Loucy (cell line): ENCODE measurements at regions not wholly inside any gene's neighbourhood (a gene's known extent, or its start where the extent isn't known, plus 50 kb on each side); places are given as distances from the start of the nearest gene placed in this dataset.

Source experiments
- H2AFZ ChIP-seq: fragments of 200-600 bp; sonication (generic); 2 replicates; pipeline ENCODE4 v1.6.0; 2016; ENCODE audit warnings: antibody characterized with exemption, mild to moderate bottlenecking, low read length, moderate library complexity
- H3F3A ChIP-seq: fragments of 200-600 bp; 2 replicates; pipeline ENCODE4 v1.6.0; 2016; ENCODE audit warnings: antibody characterized with exemption, low read depth, mild to moderate bottlenecking
- H3K27me3 ChIP-seq: fragments of 200-600 bp; sonication (generic); 2 replicates; pipeline ENCODE4 v1.6.1; 2014; ENCODE audit warnings: low read length, mild to moderate bottlenecking; ENCODE audit not compliant: insufficient read depth, poor library complexity, severe bottlenecking
- H3K36me3 ChIP-seq: fragments of 200-600 bp; sonication (generic); 2 replicates; pipeline ENCODE4 v1.6.1; 2016; ENCODE audit warnings: low read length; ENCODE audit not compliant: insufficient read depth
- H3K4me1 ChIP-seq: fragments of 200-600 bp; sonication (generic); 2 replicates; pipeline ENCODE4 v1.5.1; 2014; ENCODE audit warnings: low read length, mild to moderate bottlenecking; ENCODE audit not compliant: insufficient read depth, poor library complexity, severe bottlenecking
- H3K4me2 ChIP-seq: fragments of 200-600 bp; sonication (generic); 2 replicates; pipeline ENCODE4 v1.6.0; 2014; ENCODE audit warnings: antibody characterized with exemption, low read length, low read depth, mild to moderate bottlenecking; ENCODE audit not compliant: poor library complexity, severe bottlenecking
- H3K4me3 ChIP-seq: fragments of 200-600 bp; sonication (generic); 2 replicates; pipeline ENCODE4 v1.5.1; 2014; ENCODE audit warnings: low read length, mild to moderate bottlenecking, mixed read lengths; ENCODE audit not compliant: poor library complexity, severe bottlenecking
- H3K79me2 ChIP-seq: fragments of 200-600 bp; sonication (generic); 2 replicates; pipeline ENCODE4 v1.6.1; 2014; ENCODE audit warnings: low read length; ENCODE audit not compliant: insufficient read depth
- H3K9ac ChIP-seq: fragments of 200-600 bp; sonication (generic); 2 replicates; pipeline ENCODE4 v1.6.0; 2014; ENCODE audit warnings: mild to moderate bottlenecking, low read depth, low read length, moderate library complexity; ENCODE audit not compliant: poor library complexity, severe bottlenecking
- H3K9me2 ChIP-seq: fragments of 200-600 bp; sonication (generic); replicated peaks from 2 replicates; pipeline ENCODE4 v1.6.1; 2016; ENCODE audit warnings: low read depth, low read length, mixed read lengths
- H3K9me3 ChIP-seq: fragments of 200-600 bp; sonication (generic); 2 replicates; pipeline ENCODE4 v1.6.1; 2014; ENCODE audit warnings: mild to moderate bottlenecking, antibody characterized with exemption, low read length, low read depth; ENCODE audit not compliant: insufficient read depth
- H4K20me1 ChIP-seq: fragments of 200-600 bp; sonication (generic); 2 replicates; pipeline ENCODE4 v1.6.0; 2014; ENCODE audit warnings: antibody characterized with exemption, low read length, mild to moderate bottlenecking; ENCODE audit not compliant: insufficient read depth, poor library complexity, severe bottlenecking
- CTCF ChIP-seq: fragments of 200-600 bp; sonication (generic); conservative IDR thresholded peaks from 2 replicates; pipeline ENCODE4 v1.5.1; 2014; ENCODE audit warnings: mild to moderate bottlenecking, antibody characterized with exemption, low read length
- EZH2phosphoT487 ChIP-seq: fragments of 200-600 bp; IDR thresholded peaks from 2 replicates; pipeline ENCODE4 v1.6.1; 2018; ENCODE audit warnings: antibody characterized with exemption, mild to moderate bottlenecking, moderate library complexity, borderline replicate concordance

GRCh38 chr21:19565587-19565986, 1162.0 kb upstream of the TMPRSS15 start:
- no peak overlapping the region for H3K9ac ChIP-seq
- no peaks in the 10 kb centered on the region for H3K36me3 ChIP-seq
- H3K79me2 ChIP-seq = no peaks in the 10 kb centered on the region
- no peak overlapping the region for H3K4me2 ChIP-seq
- H3K4me1 ChIP-seq = no peaks in the 10 kb centered on the region
- TF ChIP-seq EZH2phosphoT487 (no peak), CTCF (0 out of 2 replicates have a peak, but pooled peaks have one; percentile 9)
- H3F3A ChIP-seq = no peaks in the 10 kb centered on the region
- H3K27me3 ChIP-seq = no peaks in the 10 kb centered on the region
- no peak overlapping the region for H3K4me3 ChIP-seq
- H2AFZ ChIP-seq = no peak overlapping the region
- no peaks in the 10 kb centered on the region for H3K9me2 ChIP-seq
- no peaks in the 10 kb centered on the region for H3K9me3 ChIP-seq
- H4K20me1 ChIP-seq = no peaks in the 10 kb centered on the region

- Histone ChIP-seq H3K9me3 (no peaks in the 10 kb centered on the region), H3K27me3 (no peaks in the 10 kb centered on the region), H3F3A (no peaks in the 10 kb centered on the region), H3K36me3 (no peaks in the 10 kb centered on the region), H3K9ac (no peak overlapping the region), H2AFZ (no peak overlapping the region), H3K79me2 (no peaks in the 10 kb centered on the region), H3K9me2 (no peaks in the 10 kb centered on the region), H3K4me1 (no peaks in the 10 kb centered on the region), H4K20me1 (no peaks in the 10 kb centered on the region), H3K4me3 (no peak overlapping the region), H3K4me2 (no peak overlapping the region)
- no peak for TF ChIP-seq EZH2phosphoT487
- no peak for TF ChIP-seq CTCF
Observed at GRCh38 chr21:19566975-19567374, 1163.4 kb upstream of the TMPRSS15 start.

- H3K9ac ChIP-seq = no peak overlapping the region
- no peak overlapping the region for H2AFZ ChIP-seq
- no peak overlapping the region for H3K4me2 ChIP-seq
- no peaks in the 10 kb centered on the region for H3K4me1 ChIP-seq
- no peaks in the 10 kb centered on the region for H3K9me2 ChIP-seq
- H3K9me3 ChIP-seq = no peaks in the 10 kb centered on the region
- TF ChIP-seq EZH2phosphoT487 = no peak
- TF ChIP-seq CTCF = no peak
- no peaks in the 10 kb centered on the region for H3K27me3 ChIP-seq
- H4K20me1 ChIP-seq = no peaks in the 10 kb centered on the region
- no peaks in the 10 kb centered on the region for H3K36me3 ChIP-seq
- no peak overlapping the region for H3K4me3 ChIP-seq
- no peaks in the 10 kb centered on the region for H3F3A ChIP-seq
- H3K79me2 ChIP-seq = no peaks in the 10 kb centered on the region
Observed at GRCh38 chr21:19577381-19577780, 1173.8 kb upstream of the TMPRSS15 start.
